ENCODE measurements at regions not wholly inside any gene's neighbourhood (a gene's known extent, or its start where the extent isn't known, plus 50 kb on each side); places are given as distances from the start of the nearest gene placed in this dataset.

DNA sequence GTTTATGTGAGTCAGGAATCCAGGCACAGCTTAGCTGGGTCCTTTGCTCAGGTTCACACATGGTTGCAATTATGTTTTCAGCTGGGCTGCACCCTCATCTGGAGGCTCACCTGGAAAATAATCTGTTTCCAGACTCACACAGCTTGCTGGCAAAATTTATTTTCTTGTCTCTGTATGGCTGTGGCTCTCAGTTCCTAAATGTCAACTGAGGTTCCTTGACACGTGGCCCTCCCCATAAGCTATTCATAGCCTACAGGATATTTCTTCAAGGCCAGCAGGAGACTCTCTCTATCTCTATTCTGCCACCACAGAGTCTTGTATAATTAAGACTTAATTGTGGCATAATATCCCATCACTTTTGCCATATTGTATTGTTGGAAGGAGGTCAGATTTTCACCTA, 732.0 kb downstream of the CDH18 start:
- no peaks in the 10 kb centered on the region for H3K9me3 ChIP-seq (ENCODE audit: low read depth)
- no peaks in the 10 kb centered on the region for H3K27me3 ChIP-seq (replicated peaks; ENCODE audit: insufficient read depth)
- H3K4me2 ChIP-seq (ENCODE audit: unreplicated experiment) = no peak overlapping the region
- H3K36me3 ChIP-seq (ENCODE audit: low read depth) = no peaks in the 10 kb centered on the region
- TF ChIP-seq EZH2phosphoT487 (IDR thresholded peaks at IDR 0.05; ENCODE audit: insufficient read depth, low read depth) (no peak), EZH2 (IDR thresholded peaks at IDR 0.05; ENCODE audit: insufficient read depth, poor library complexity, severe bottlenecking) (no peak)
- DNase-seq = no peak
- H3K27ac ChIP-seq = no peak overlapping the region
- in situ Hi-C loops (cut with MboI) = no loop called here
- H3K4me3 ChIP-seq = no peak overlapping the region
- no peaks in the 10 kb centered on the region for H3K9me2 ChIP-seq (ENCODE audit: insufficient read depth)
- H3K79me2 ChIP-seq (ENCODE audit: insufficient read depth) = no peaks in the 10 kb centered on the region
- no peak overlapping the region for H2AFZ ChIP-seq
- no peaks in the 10 kb centered on the region for H3K4me1 ChIP-seq (ENCODE audit: insufficient read depth)
- H3K9ac ChIP-seq = no peak overlapping the region
- H3F3A ChIP-seq (ENCODE audit: insufficient read depth) = no peaks in the 10 kb centered on the region
- 5 to 6% methylated on average over 1 of the region's 1 CpG for WGBS, 2 experiments (ENCODE audit: low coverage in 1 of 2, low lambda C conversion rate in 2 of 2, missing lambda C conversion rate in 2 of 2)
- H4K20me1 ChIP-seq (ENCODE audit: insufficient read depth) = no peaks in the 10 kb centered on the region

- Histone ChIP-seq H3K9me3 (ENCODE audit: low read depth) (no peaks in the 10 kb centered on the region), H3K4me2 (ENCODE audit: unreplicated experiment) (no peak overlapping the region), H3K27ac (no peak overlapping the region), H3K9me2 (ENCODE audit: insufficient read depth) (no peaks in the 10 kb centered on the region), H3K79me2 (ENCODE audit: insufficient read depth) (no peaks in the 10 kb centered on the region), H3K4me1 (ENCODE audit: insufficient read depth) (no peaks in the 10 kb centered on the region), H3K36me3 (ENCODE audit: low read depth) (no peaks in the 10 kb centered on the region), H2AFZ (no peak overlapping the region), H3K9ac (no peak overlapping the region), H4K20me1 (ENCODE audit: insufficient read depth) (no peaks in the 10 kb centered on the region), H3K4me3 (no peak overlapping the region), H3K27me3 (replicated peaks; ENCODE audit: insufficient read depth) (no peaks in the 10 kb centered on the region), H3F3A (ENCODE audit: insufficient read depth) (no peaks in the 10 kb centered on the region)
- TF ChIP-seq EZH2 (IDR thresholded peaks at IDR 0.05; ENCODE audit: insufficient read depth, poor library complexity, severe bottlenecking) (no peak), EZH2phosphoT487 (IDR thresholded peaks at IDR 0.05; ENCODE audit: insufficient read depth, low read depth) (no peak)
- DNase-seq = no peak
- in situ Hi-C loops (cut with MboI) = no loop called here
Measured at GRCh38 chr5:19258686-19259085, 729.3 kb downstream of the CDH18 start.

GRCh38 chr5:19261879-19262278, 726.1 kb downstream of the CDH18 start:
- Histone ChIP-seq H3K9me2 (ENCODE audit: insufficient read depth) (no peaks in the 10 kb centered on the region), H3K27me3 (replicated peaks; ENCODE audit: insufficient read depth) (no peaks in the 10 kb centered on the region), H3K36me3 (ENCODE audit: low read depth) (no peaks in the 10 kb centered on the region), H3K27ac (no peak overlapping the region), H4K20me1 (ENCODE audit: insufficient read depth) (no peaks in the 10 kb centered on the region), H3K9me3 (ENCODE audit: low read depth) (no peaks in the 10 kb centered on the region), H3F3A (ENCODE audit: insufficient read depth) (no peaks in the 10 kb centered on the region), H3K4me2 (ENCODE audit: unreplicated experiment) (no peak overlapping the region), H3K79me2 (ENCODE audit: insufficient read depth) (no peaks in the 10 kb centered on the region), H3K9ac (no peak overlapping the region), H3K4me3 (no peak overlapping the region), H2AFZ (no peak overlapping the region), H3K4me1 (ENCODE audit: insufficient read depth) (no peaks in the 10 kb centered on the region)
- TF ChIP-seq EZH2 (IDR thresholded peaks at IDR 0.05; ENCODE audit: insufficient read depth, poor library complexity, severe bottlenecking) (no peak), EZH2phosphoT487 (IDR thresholded peaks at IDR 0.05; ENCODE audit: insufficient read depth, low read depth) (no peak)
- DNase-seq = no peak
- 41 to 42% methylated on average over 4 of the region's 4 CpGs for WGBS, 2 experiments (ENCODE audit: low coverage in 1 of 2, low lambda C conversion rate in 2 of 2, missing lambda C conversion rate in 2 of 2)
- in situ Hi-C loops (cut with MboI) = no loop called here

- 18 to 34% methylated on average over 2 of the region's 2 CpGs for WGBS, 2 experiments (ENCODE audit: low coverage in 1 of 2, low lambda C conversion rate in 2 of 2, missing lambda C conversion rate in 2 of 2)
- Histone ChIP-seq H3K9me2 (ENCODE audit: insufficient read depth) (no peaks in the 10 kb centered on the region), H3K79me2 (ENCODE audit: insufficient read depth) (no peaks in the 10 kb centered on the region), H3K27ac (no peak overlapping the region), H3K9me3 (ENCODE audit: low read depth) (no peaks in the 10 kb centered on the region), H3F3A (ENCODE audit: insufficient read depth) (no peaks in the 10 kb centered on the region), H3K9ac (no peak overlapping the region), H3K36me3 (ENCODE audit: low read depth) (no peaks in the 10 kb centered on the region), H2AFZ (no peak overlapping the region), H3K27me3 (replicated peaks; ENCODE audit: insufficient read depth) (no peaks in the 10 kb centered on the region), H4K20me1 (ENCODE audit: insufficient read depth) (no peaks in the 10 kb centered on the region), H3K4me3 (no peak overlapping the region), H3K4me2 (ENCODE audit: unreplicated experiment) (no peak overlapping the region), H3K4me1 (ENCODE audit: insufficient read depth) (no peaks in the 10 kb centered on the region)
- TF ChIP-seq EZH2 (IDR thresholded peaks at IDR 0.05; ENCODE audit: insufficient read depth, poor library complexity, severe bottlenecking) = no peak
- no peak for TF ChIP-seq EZH2phosphoT487 (IDR thresholded peaks at IDR 0.05; ENCODE audit: insufficient read depth, low read depth)
- in situ Hi-C loops (cut with MboI) = no loop called here
- DNase-seq = no peak
Measured at GRCh38 chr5:19264821-19265220, 723.2 kb downstream of the CDH18 start.

GRCh38 chr5:19266791-19267190, 721.2 kb downstream of the CDH18 start:
- H3K9me3 ChIP-seq (ENCODE audit: low read depth) = no peaks in the 10 kb centered on the region
- 2 to 7% methylated on average over 4 of the region's 4 CpGs for WGBS, 2 experiments (ENCODE audit: low coverage in 1 of 2, low lambda C conversion rate in 2 of 2, missing lambda C conversion rate in 2 of 2)
- no peak overlapping the region for H3K27ac ChIP-seq
- H3K9ac ChIP-seq = no peak overlapping the region
- H3F3A ChIP-seq (ENCODE audit: insufficient read depth) = no peaks in the 10 kb centered on the region
- no peak for DNase-seq
- no peaks in the 10 kb centered on the region for H3K79me2 ChIP-seq (ENCODE audit: insufficient read depth)
- H3K4me3 ChIP-seq = no peak overlapping the region
- in situ Hi-C loops (cut with MboI) = no loop called here
- no peak for TF ChIP-seq EZH2 (IDR thresholded peaks at IDR 0.05; ENCODE audit: insufficient read depth, poor library complexity, severe bottlenecking)
- no peak for TF ChIP-seq EZH2phosphoT487 (IDR thresholded peaks at IDR 0.05; ENCODE audit: insufficient read depth, low read depth)
- H3K36me3 ChIP-seq (ENCODE audit: low read depth) = no peaks in the 10 kb centered on the region
- no peak overlapping the region for H3K4me2 ChIP-seq (ENCODE audit: unreplicated experiment)
- no peaks in the 10 kb centered on the region for H3K27me3 ChIP-seq (replicated peaks; ENCODE audit: insufficient read depth)
- H3K4me1 ChIP-seq (ENCODE audit: insufficient read depth) = no peaks in the 10 kb centered on the region
- H3K9me2 ChIP-seq (ENCODE audit: insufficient read depth) = no peaks in the 10 kb centered on the region
- H2AFZ ChIP-seq = no peak overlapping the region
- no peaks in the 10 kb centered on the region for H4K20me1 ChIP-seq (ENCODE audit: insufficient read depth)
